ENCODE measurements at regions not wholly inside any gene's neighbourhood (a gene's known extent, or its start where the extent isn't known, plus 50 kb on each side); places are given as distances from the start of the nearest gene placed in this dataset.

DNA sequence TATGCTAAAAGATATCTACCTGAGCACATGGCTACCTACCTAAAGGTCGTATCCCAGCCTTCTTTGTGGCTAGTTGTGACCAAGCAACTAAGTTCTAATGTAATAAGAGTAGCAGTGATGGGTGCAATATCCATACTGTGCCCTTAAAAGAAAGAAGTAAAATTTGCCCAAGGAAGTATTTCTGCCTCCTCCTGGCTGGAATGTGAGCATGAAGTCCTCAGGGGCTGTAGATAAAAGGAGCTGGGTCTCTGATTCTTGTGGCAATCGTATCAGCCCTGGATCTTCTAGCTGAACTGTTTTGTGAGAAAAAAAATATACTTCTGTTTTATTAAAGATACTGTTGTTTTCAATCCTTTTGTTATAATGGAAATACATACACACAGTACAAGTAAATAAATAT lies 217.4 kb downstream of the GPAT3 start:
- TF ChIP-seq POLR2AphosphoS5 (IDR thresholded peaks at IDR 0.05) (no peak), POLR2A (IDR thresholded peaks at IDR 0.05; ENCODE audit: low read depth) (no peak), EP300 (IDR thresholded peaks at IDR 0.05) (no peak)
- TF ChIP-seq, protein P1, sequence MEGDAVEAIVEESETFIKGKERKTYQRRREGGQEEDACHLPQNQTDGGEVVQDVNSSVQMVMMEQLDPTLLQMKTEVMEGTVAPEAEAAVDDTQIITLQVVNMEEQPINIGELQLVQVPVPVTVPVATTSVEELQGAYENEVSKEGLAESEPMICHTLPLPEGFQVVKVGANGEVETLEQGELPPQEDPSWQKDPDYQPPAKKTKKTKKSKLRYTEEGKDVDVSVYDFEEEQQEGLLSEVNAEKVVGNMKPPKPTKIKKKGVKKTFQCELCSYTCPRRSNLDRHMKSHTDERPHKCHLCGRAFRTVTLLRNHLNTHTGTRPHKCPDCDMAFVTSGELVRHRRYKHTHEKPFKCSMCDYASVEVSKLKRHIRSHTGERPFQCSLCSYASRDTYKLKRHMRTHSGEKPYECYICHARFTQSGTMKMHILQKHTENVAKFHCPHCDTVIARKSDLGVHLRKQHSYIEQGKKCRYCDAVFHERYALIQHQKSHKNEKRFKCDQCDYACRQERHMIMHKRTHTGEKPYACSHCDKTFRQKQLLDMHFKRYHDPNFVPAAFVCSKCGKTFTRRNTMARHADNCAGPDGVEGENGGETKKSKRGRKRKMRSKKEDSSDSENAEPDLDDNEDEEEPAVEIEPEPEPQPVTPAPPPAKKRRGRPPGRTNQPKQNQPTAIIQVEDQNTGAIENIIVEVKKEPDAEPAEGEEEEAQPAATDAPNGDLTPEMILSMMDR (IDR thresholded peaks at IDR 0.05) = no peak
- no peak overlapping the region for H3K4me3 ChIP-seq
- DNase-seq (ENCODE audit: extremely low spot score) = no peak
- no peaks in the 10 kb centered on the region for H3K36me3 ChIP-seq
- no peaks in the 10 kb centered on the region for H3K4me1 ChIP-seq
- WGBS = 67% methylated on average over 2 of the region's 2 CpGs
- intact Hi-C loops (cut with DNase I) = no loop called here
- no peaks in the 10 kb centered on the region for H3K27me3 ChIP-seq
- no peak overlapping the region for H3K27ac ChIP-seq (replicated peaks in 1 of 4)
- no peaks in the 10 kb centered on the region for H3K9me3 ChIP-seq

DNA sequence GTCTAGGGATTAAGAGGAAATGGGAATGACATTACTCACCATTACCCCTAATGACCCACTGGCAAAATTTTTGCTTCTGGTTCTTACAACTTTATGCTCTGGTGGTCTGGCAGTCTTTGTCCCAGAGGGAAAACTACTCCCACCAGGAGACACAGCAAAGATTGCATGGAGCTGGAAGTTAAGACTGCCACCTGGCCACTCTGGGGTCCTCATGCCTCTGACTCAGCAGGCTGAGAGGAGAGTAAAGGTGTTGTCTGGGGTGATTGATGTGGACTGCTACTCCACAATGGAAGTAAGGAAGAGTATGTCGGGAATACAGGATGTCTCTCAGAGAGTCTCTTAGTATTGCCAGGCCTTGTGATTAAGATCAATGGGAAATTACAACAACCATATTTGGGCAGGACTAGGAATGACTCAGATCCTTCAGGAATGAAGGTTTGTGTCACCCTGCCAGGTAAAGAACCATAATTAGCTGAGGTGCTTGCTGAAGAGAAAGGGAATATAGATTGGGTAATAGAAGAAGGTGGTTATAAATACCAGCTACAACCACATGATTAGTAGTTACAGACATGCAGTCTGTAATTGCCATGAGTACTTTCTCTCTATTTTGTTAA lies 215.5 kb downstream of the GPAT3 start:
- no peak for DNase-seq (ENCODE audit: extremely low spot score)
- intact Hi-C loops (cut with DNase I) = no loop called here
- 57% methylated on average over 1 of the region's 1 CpG for WGBS
- no peak overlapping the region for H3K4me3 ChIP-seq
- no peaks in the 10 kb centered on the region for H3K4me1 ChIP-seq
- H3K27me3 ChIP-seq = no peaks in the 10 kb centered on the region
- TF ChIP-seq EP300 (IDR thresholded peaks at IDR 0.05) (no peak), POLR2AphosphoS5 (IDR thresholded peaks at IDR 0.05) (no peak), POLR2A (IDR thresholded peaks at IDR 0.05; ENCODE audit: low read depth) (no peak)
- TF ChIP-seq, protein P1 (IDR thresholded peaks at IDR 0.05) = no peak
- H3K9me3 ChIP-seq = no peaks in the 10 kb centered on the region
- no peak overlapping the region for H3K27ac ChIP-seq (replicated peaks in 1 of 4)
- no peaks in the 10 kb centered on the region for H3K36me3 ChIP-seq

DNA sequence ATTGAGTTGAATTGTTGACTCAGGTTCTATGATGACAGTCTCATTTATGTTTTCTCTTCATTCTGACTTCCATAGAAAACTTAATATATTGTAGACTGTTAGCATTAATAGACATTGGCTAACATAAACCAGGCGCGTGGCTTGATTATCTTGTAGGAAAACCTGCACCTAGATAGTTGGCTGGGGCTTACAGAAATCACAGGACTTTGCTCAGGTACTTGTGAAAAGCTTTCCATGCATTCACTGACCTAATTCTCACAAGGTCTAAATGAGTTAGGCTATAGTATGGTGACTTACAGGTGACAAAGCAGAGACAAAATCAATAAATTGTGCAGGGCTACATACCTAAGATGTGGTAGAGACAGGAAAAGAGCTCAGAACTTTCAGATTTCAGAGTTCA lies 212.8 kb downstream of the GPAT3 start:
- Histone ChIP-seq H3K4me1 (no peaks in the 10 kb centered on the region), H3K9me3 (no peaks in the 10 kb centered on the region), H3K4me3 (no peak overlapping the region), H3K36me3 (no peaks in the 10 kb centered on the region), H3K27ac (replicated peaks in 1 of 4) (no peak overlapping the region), H3K27me3 (no peaks in the 10 kb centered on the region)
- WGBS = 90% methylated on average over 2 of the region's 2 CpGs
- no peak for DNase-seq (ENCODE audit: extremely low spot score)
- intact Hi-C loops (cut with DNase I) = no loop called here
- no peak for TF ChIP-seq POLR2A (IDR thresholded peaks at IDR 0.05; ENCODE audit: low read depth)
- no peak for TF ChIP-seq EP300 (IDR thresholded peaks at IDR 0.05)
- TF ChIP-seq, protein P1 (IDR thresholded peaks at IDR 0.05) = no peak
- no peak for TF ChIP-seq POLR2AphosphoS5 (IDR thresholded peaks at IDR 0.05)

DNA sequence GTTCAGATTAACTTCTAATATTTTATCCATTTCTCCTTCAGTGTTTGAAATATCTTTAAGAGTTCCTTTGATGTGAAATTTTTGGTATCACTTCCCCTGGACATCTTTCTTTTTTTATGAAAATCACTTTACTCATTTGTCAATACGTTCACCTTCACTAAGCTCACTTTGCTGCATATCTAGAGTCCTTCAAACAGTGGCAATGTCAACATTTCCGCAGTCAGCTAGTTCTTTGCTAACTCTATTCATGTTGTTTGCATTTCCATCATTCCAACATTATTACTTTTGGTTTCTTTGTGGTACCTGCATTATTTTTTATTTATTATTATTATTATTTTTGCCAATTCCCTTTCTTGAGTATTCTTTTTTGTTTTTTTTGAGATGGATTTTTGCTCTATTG lies 203.0 kb downstream of the GPAT3 start:
- WGBS = 80% methylated on average over 2 of the region's 2 CpGs
- DNase-seq (ENCODE audit: extremely low spot score) = no peak

More for the DNA sequence above, 203.0 kb downstream of the GPAT3 start:
- no peaks in the 10 kb centered on the region for H3K4me1 ChIP-seq
- no peaks in the 10 kb centered on the region for H3K36me3 ChIP-seq
- TF ChIP-seq EP300 (IDR thresholded peaks at IDR 0.05) = no peak
- no peak for TF ChIP-seq POLR2A (IDR thresholded peaks at IDR 0.05; ENCODE audit: low read depth)
- TF ChIP-seq POLR2AphosphoS5 (IDR thresholded peaks at IDR 0.05) = no peak
- TF ChIP-seq, protein P1 (IDR thresholded peaks at IDR 0.05) = no peak
- intact Hi-C loops (cut with DNase I) = no loop called here
- H3K4me3 ChIP-seq = no peak overlapping the region
- H3K9me3 ChIP-seq = no peaks in the 10 kb centered on the region
- no peaks in the 10 kb centered on the region for H3K27me3 ChIP-seq
- no peak overlapping the region for H3K27ac ChIP-seq (replicated peaks in 1 of 4)
